ENCODE measurements at regions not wholly inside any gene's neighbourhood (a gene's known extent, or its start where the extent isn't known, plus 50 kb on each side); places are given as distances from the start of the nearest gene placed in this dataset.

GRCh38 chr3:145269106-145269505, 891.9 kb downstream of the PLOD2 start:
- BruUV-seq (replicated peaks), result no TSS peak
- no peaks in the 10 kb centered on the region for H3K27me3 Mint-ChIP-seq (ENCODE audit: unreplicated experiment)
- no peak for TF ChIP-seq CTCF (IDR thresholded peaks at IDR 0.05; ENCODE audit: unreplicated experiment)
- intact Hi-C loops (cut with micrococcal nuclease; ENCODE audit: unreplicated experiment), result loop anchor here (5.0 kb wide), 1 partner anchor 498 kb away; no protein-coding TSS in a partner anchor
- H3K9me3 Mint-ChIP-seq (ENCODE audit: low read depth, unreplicated experiment), result no peaks in the 10 kb centered on the region
- H3K4me3 Mint-ChIP-seq (ENCODE audit: low read depth, unreplicated experiment), result no peak overlapping the region
- CTCF ChIA-PET, result no interaction called here
- no peak for DNase-seq
- no peaks in the 10 kb centered on the region for H3K36me3 Mint-ChIP-seq (ENCODE audit: insufficient read depth, unreplicated experiment)
- H3K27ac Mint-ChIP-seq (ENCODE audit: unreplicated experiment), result no peak overlapping the region
- H3K4me1 Mint-ChIP-seq (ENCODE audit: low read depth, unreplicated experiment), result no peaks in the 10 kb centered on the region

DNA sequence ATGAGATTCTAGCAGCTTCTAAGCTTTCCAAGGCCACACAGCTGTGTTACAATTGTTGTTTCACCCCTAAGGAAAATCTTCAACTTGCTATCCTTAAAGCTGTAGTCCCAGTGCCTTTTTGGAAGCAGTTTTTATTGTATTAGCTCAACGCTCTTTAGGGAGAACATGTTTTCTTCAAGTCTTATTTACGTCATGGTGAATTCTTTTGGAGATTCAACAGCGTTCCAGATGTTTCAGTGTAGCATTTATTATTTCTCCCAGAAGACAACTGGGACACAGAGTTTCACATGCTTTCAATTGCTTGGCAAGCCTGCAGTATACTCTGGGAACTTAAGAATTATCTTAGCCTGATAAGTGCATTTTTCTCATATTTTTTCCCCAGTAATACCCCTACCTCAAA, 888.3 kb downstream of the PLOD2 start:
- TF ChIP-seq CTCF (IDR thresholded peaks at IDR 0.05; ENCODE audit: unreplicated experiment), result no peak
- CTCF ChIA-PET, result no interaction called here
- intact Hi-C loops (cut with micrococcal nuclease; ENCODE audit: unreplicated experiment), result no loop called here

DNA sequence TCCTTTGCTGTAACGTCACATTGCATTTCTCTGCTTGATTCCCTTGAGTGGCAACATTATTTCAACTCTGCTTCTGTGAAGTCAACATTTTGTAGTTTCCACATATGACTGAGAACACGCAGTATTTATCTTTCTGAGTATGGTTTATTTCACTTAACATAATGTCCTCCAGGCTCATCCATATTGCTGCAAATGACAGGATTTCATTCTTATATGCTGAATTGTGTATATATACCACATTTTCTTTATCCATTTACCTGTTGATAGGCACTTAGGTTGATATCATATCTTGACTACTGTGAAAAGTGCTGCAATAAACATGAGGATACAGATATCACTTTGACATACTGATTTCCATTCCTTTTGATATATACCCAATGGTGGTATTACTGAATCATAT, 878.5 kb downstream of the PLOD2 start:
- Mint-ChIP-seq H3K36me3 (ENCODE audit: insufficient read depth, unreplicated experiment) (no peaks in the 10 kb centered on the region), H3K4me3 (ENCODE audit: low read depth, unreplicated experiment) (no peak overlapping the region), H3K9me3 (ENCODE audit: low read depth, unreplicated experiment) (peaks cover 9% of the 10 kb centered on the region), H3K4me1 (ENCODE audit: low read depth, unreplicated experiment) (no peaks in the 10 kb centered on the region), H3K27me3 (ENCODE audit: unreplicated experiment) (no peaks in the 10 kb centered on the region), H3K27ac (ENCODE audit: unreplicated experiment) (no peak overlapping the region)
- no TSS peak for BruUV-seq (replicated peaks)
- intact Hi-C loops (cut with micrococcal nuclease; ENCODE audit: unreplicated experiment), result no loop called here
- DNase-seq, result no peak
- CTCF ChIA-PET, result interaction anchor here (0.5 kb wide), 1 partner anchor 213 kb away, joined by 3 read pairs; no protein-coding TSS in a partner anchor
- TF ChIP-seq CTCF (IDR thresholded peaks at IDR 0.05; ENCODE audit: unreplicated experiment), result no peak

More for the DNA sequence above, 888.3 kb downstream of the PLOD2 start:
- Mint-ChIP-seq H3K27me3 (ENCODE audit: unreplicated experiment) (no peaks in the 10 kb centered on the region), H3K9me3 (ENCODE audit: low read depth, unreplicated experiment) (peaks cover 7% of the 10 kb centered on the region), H3K4me3 (ENCODE audit: low read depth, unreplicated experiment) (no peak overlapping the region), H3K36me3 (ENCODE audit: insufficient read depth, unreplicated experiment) (no peaks in the 10 kb centered on the region), H3K27ac (ENCODE audit: unreplicated experiment) (no peak overlapping the region), H3K4me1 (ENCODE audit: low read depth, unreplicated experiment) (no peaks in the 10 kb centered on the region)
- no TSS peak for BruUV-seq (replicated peaks)
- no peak for DNase-seq

GRCh38 chr3:145286937-145287336, 874.0 kb downstream of the PLOD2 start:
- H3K27ac Mint-ChIP-seq (ENCODE audit: unreplicated experiment), result no peak overlapping the region
- H3K27me3 Mint-ChIP-seq (ENCODE audit: unreplicated experiment), result no peaks in the 10 kb centered on the region
- intact Hi-C loops (cut with micrococcal nuclease; ENCODE audit: unreplicated experiment), result no loop called here
- H3K9me3 Mint-ChIP-seq (ENCODE audit: low read depth, unreplicated experiment), result no peaks in the 10 kb centered on the region
- BruUV-seq (replicated peaks), result no TSS peak
- H3K36me3 Mint-ChIP-seq (ENCODE audit: insufficient read depth, unreplicated experiment), result no peaks in the 10 kb centered on the region
- no peak for DNase-seq
- no peak for TF ChIP-seq CTCF (IDR thresholded peaks at IDR 0.05; ENCODE audit: unreplicated experiment)
- no peak overlapping the region for H3K4me3 Mint-ChIP-seq (ENCODE audit: low read depth, unreplicated experiment)
- no peaks in the 10 kb centered on the region for H3K4me1 Mint-ChIP-seq (ENCODE audit: low read depth, unreplicated experiment)
- CTCF ChIA-PET, result no interaction called here

All from Calu3 (cell line).